ENCODE measurements at regions not wholly inside any gene's neighbourhood (a gene's known extent, or its start where the extent isn't known, plus 50 kb on each side); places are given as distances from the start of the nearest gene placed in this dataset.

DNA sequence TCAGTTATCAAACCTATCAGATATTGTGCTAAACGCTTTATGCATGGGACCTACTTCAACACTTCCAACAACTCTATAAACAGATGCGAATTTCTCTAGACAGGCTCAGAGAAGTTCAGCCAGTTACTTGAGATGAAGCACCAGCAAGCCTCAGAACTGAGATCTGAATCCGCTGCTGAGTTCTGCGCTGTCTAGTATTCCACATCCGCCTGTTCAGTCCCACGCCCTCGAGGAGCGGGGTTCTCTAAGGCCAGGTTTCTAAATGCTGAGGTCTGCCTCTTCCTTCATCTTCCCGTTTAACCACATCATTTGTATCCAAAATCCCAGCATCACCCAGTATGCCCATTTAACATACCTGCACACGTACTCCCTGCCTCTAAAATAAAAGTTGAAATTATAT, 297.8 kb upstream of the ZNF32 start:
- no peak for TF ChIP-seq EZH2 (IDR thresholded peaks at IDR 0.05; ENCODE audit: borderline replicate concordance, low read depth, low read length, severe bottlenecking)
- TF ChIP-seq, protein P1, sequence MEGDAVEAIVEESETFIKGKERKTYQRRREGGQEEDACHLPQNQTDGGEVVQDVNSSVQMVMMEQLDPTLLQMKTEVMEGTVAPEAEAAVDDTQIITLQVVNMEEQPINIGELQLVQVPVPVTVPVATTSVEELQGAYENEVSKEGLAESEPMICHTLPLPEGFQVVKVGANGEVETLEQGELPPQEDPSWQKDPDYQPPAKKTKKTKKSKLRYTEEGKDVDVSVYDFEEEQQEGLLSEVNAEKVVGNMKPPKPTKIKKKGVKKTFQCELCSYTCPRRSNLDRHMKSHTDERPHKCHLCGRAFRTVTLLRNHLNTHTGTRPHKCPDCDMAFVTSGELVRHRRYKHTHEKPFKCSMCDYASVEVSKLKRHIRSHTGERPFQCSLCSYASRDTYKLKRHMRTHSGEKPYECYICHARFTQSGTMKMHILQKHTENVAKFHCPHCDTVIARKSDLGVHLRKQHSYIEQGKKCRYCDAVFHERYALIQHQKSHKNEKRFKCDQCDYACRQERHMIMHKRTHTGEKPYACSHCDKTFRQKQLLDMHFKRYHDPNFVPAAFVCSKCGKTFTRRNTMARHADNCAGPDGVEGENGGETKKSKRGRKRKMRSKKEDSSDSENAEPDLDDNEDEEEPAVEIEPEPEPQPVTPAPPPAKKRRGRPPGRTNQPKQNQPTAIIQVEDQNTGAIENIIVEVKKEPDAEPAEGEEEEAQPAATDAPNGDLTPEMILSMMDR (IDR thresholded peaks at IDR 0.05; ENCODE audit: borderline replicate concordance, extremely low read depth, low read length, poor library complexity, severe bottlenecking), result no peak
